Stomach smooth muscle (tissue), 2 donors: ENCODE measurements at regions not wholly inside any gene's neighbourhood (a gene's known extent, or its start where the extent isn't known, plus 50 kb on each side); places are given as distances from the start of the nearest gene placed in this dataset.

Experiments used
- H3K27ac ChIP-seq: one replicate; pipeline ENCODE4 v1.7.0; 2013; ENCODE audit warnings: mild to moderate bottlenecking, low read length, inconsistent platforms
- H3K27me3 ChIP-seq, 2 donors: one replicate each; pipeline ENCODE4 v1.7.0; 2013; ENCODE audit warnings: low read length in 2 of 2; ENCODE audit not compliant: insufficient read depth in 2 of 2, control insufficient read depth in 1 of 2
- H3K36me3 ChIP-seq, 2 donors: one replicate each; pipeline ENCODE4 v1.7.0; 2013; ENCODE audit warnings: low read length in 2 of 2; ENCODE audit not compliant: control insufficient read depth in 2 of 2, insufficient read depth in 2 of 2
- H3K4me1 ChIP-seq: one replicate; pipeline ENCODE4 v1.7.0; 2013; ENCODE audit warnings: low read length; ENCODE audit not compliant: control insufficient read depth, insufficient read depth
- H3K4me3 ChIP-seq, 2 donors: one replicate each; pipeline ENCODE4 v1.7.0; 2013; ENCODE audit warnings: low read length in 2 of 2
- H3K9ac ChIP-seq, 2 donors: one replicate each; pipeline ENCODE4 v1.7.0; 2013; ENCODE audit warnings: low read length in 2 of 2, mild to moderate bottlenecking in 1 of 2
- H3K9me3 ChIP-seq, 2 donors: one replicate each; pipeline ENCODE4 v1.7.0; 2013; ENCODE audit warnings: low read length in 2 of 2; ENCODE audit not compliant: control insufficient read depth in 2 of 2
- donor health status: healthy.
- donor health status: Pancreatic carcinoma.

DNA sequence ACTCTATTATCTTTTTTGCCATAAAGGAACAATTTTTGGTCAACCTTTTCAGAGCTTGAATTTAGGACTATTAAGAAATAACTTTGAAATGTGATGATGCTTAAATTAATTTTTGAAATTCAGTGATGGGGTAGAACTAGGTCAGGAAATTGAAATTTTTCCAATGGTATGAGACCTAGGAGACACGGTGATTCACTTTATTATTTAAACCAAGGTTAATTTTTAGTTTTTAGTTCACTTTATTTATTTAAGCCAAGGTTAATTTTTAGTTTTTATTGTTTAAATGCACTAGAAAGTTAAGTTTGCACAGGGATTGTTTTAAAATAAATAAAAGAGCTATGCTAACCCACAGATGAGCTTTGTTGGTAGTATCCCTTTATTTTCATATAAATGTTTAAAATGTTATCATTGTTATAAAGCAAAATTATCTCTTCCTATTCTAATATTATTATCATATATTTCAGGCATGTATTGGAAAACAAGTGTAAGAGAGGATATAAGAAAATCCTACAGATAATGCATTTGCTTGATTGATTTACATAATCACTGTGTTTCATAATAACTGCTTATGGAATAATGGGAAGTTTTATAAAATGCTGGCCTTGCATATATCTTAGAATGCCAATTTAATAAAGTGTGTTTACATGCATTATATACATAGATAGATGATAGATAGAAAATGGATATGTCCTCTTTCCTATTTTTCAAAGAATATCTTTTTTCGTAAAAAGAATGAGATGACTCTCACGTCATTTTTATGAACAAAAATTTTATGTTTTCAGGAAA is 163.6 kb downstream of the HGF start:
- H3K4me1 ChIP-seq: no peaks in the 10 kb centered on the region
- no peak overlapping the region for H3K4me3 ChIP-seq
- no peak overlapping the region for H3K27ac ChIP-seq
- H3K27me3 ChIP-seq: no peaks in the 10 kb centered on the region
- H3K9ac ChIP-seq: no peak overlapping the region
- no peaks in the 10 kb centered on the region for H3K9me3 ChIP-seq
- no peaks in the 10 kb centered on the region for H3K36me3 ChIP-seq

- Histone ChIP-seq H3K9ac (no peak overlapping the region), H3K36me3 (no peaks in the 10 kb centered on the region), H3K9me3 (no peaks in the 10 kb centered on the region), H3K27ac (no peak overlapping the region), H3K27me3 (no peaks in the 10 kb centered on the region), H3K4me1 (no peaks in the 10 kb centered on the region), H3K4me3 (no peak overlapping the region)
These were observed 164.4 kb downstream of the HGF start for GRCh38 chr7:81605493-81605892.

DNA sequence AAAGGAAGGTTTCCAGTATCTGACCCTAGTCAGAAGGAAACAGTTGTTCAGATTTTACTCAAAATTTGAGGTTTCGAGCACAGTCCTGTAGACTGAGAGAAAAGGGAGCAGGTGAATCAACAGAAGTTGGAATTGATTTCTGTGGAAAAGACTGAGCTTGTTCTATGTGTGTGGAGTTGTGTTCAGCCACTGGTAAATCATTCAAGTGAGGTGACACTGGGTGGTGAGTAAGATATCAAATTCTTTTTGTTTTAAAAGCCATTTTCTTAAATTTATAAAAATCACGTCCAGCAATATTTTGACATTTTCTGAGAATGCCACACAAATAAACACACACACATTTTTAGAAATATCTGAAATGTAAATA is 165.1 kb downstream of the HGF start:
- Histone ChIP-seq H3K4me3 (no peak overlapping the region), H3K4me1 (no peaks in the 10 kb centered on the region), H3K36me3 (no peaks in the 10 kb centered on the region), H3K27ac (no peak overlapping the region), H3K9me3 (no peaks in the 10 kb centered on the region), H3K27me3 (no peaks in the 10 kb centered on the region), H3K9ac (no peak overlapping the region)

GRCh38 chr7:81604075-81604807 is 165.6 kb downstream of the HGF start:
- Histone ChIP-seq H3K36me3 (no peaks in the 10 kb centered on the region), H3K4me3 (no peak overlapping the region), H3K9me3 (no peaks in the 10 kb centered on the region), H3K27ac (no peak overlapping the region), H3K4me1 (no peaks in the 10 kb centered on the region), H3K9ac (no peak overlapping the region), H3K27me3 (no peaks in the 10 kb centered on the region)

DNA sequence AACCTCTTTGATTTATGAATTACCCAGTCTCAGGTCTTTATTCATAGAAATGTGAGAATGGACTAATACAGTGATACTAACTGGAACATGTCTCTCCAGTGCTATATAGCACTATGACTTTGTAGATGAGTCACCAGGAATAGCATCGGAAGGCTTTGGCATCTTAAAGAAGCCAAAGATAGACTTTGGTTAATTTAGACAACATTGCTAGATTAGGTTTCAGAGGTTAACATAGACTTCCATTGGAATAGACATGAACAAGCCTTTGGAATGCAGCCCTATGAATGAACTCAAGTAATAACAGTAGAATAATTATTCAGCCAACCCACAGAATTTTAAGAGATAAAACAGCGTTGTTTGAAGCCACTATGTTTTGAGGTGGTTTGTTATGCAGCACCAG is 169.2 kb downstream of the HGF start:
- no peaks in the 10 kb centered on the region for H3K27me3 ChIP-seq
- H3K27ac ChIP-seq: no peak overlapping the region
- H3K4me1 ChIP-seq: no peaks in the 10 kb centered on the region
- no peak overlapping the region for H3K9ac ChIP-seq
- H3K4me3 ChIP-seq: no peak overlapping the region
- H3K9me3 ChIP-seq: no peaks in the 10 kb centered on the region
- H3K36me3 ChIP-seq: no peaks in the 10 kb centered on the region

DNA sequence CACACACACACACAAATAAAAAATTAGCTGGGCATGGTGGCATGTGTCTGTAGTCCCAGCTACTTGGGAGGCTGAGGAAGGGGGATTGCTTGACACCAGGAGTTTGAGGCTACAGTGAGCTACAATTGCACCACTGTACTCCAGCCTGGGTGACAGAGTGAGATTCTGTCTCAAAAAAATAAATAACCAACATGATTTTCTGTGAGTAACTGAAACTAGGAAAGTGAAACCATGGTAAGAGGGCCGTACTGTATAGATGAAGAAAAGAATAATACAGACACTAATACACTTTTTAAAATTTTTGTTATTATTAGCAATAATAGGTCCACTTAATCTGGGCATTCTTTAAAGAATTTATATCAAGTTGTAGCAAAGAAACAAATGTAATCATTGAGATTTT is 170.9 kb downstream of the HGF start:
- Histone ChIP-seq H3K4me1 (no peaks in the 10 kb centered on the region), H3K27me3 (no peaks in the 10 kb centered on the region)

GRCh38 chr7:81594767-81595166 is 175.1 kb downstream of the HGF start:
- H3K36me3 ChIP-seq: no peaks in the 10 kb centered on the region
- no peaks in the 10 kb centered on the region for H3K27me3 ChIP-seq
- no peak overlapping the region for H3K27ac ChIP-seq
- H3K4me1 ChIP-seq: no peaks in the 10 kb centered on the region
- H3K9ac ChIP-seq: no peak overlapping the region
- H3K4me3 ChIP-seq: no peak overlapping the region
- H3K9me3 ChIP-seq: no peaks in the 10 kb centered on the region

More for the DNA sequence above, 170.9 kb downstream of the HGF start:
- H3K4me3 ChIP-seq: no peak overlapping the region
- no peak overlapping the region for H3K9ac ChIP-seq
- H3K9me3 ChIP-seq: no peaks in the 10 kb centered on the region
- H3K36me3 ChIP-seq: no peaks in the 10 kb centered on the region
- no peak overlapping the region for H3K27ac ChIP-seq

GRCh38 chr7:81590131-81590530 is 179.7 kb downstream of the HGF start:
- H3K27ac ChIP-seq: no peak overlapping the region
- H3K27me3 ChIP-seq: no peaks in the 10 kb centered on the region
- no peaks in the 10 kb centered on the region for H3K9me3 ChIP-seq
- no peaks in the 10 kb centered on the region for H3K4me1 ChIP-seq
- no peaks in the 10 kb centered on the region for H3K36me3 ChIP-seq
- no peak overlapping the region for H3K4me3 ChIP-seq
- H3K9ac ChIP-seq: no peak overlapping the region

- Histone ChIP-seq H3K36me3 (no peaks in the 10 kb centered on the region), H3K27ac (no peak overlapping the region), H3K9ac (no peak overlapping the region), H3K27me3 (no peaks in the 10 kb centered on the region), H3K9me3 (no peaks in the 10 kb centered on the region), H3K4me1 (no peaks in the 10 kb centered on the region), H3K4me3 (no peak overlapping the region)
These were observed 185.2 kb downstream of the HGF start for GRCh38 chr7:81584667-81585066.

GRCh38 chr7:81583882-81584533 is 185.8 kb downstream of the HGF start:
- H3K36me3 ChIP-seq: no peaks in the 10 kb centered on the region
- H3K27me3 ChIP-seq: no peaks in the 10 kb centered on the region
- H3K4me1 ChIP-seq: no peaks in the 10 kb centered on the region
- no peak overlapping the region for H3K27ac ChIP-seq
- H3K9ac ChIP-seq: no peak overlapping the region
- H3K4me3 ChIP-seq: no peak overlapping the region
- no peaks in the 10 kb centered on the region for H3K9me3 ChIP-seq

- Histone ChIP-seq H3K27me3 (no peaks in the 10 kb centered on the region), H3K4me3 (no peak overlapping the region), H3K9ac (no peak overlapping the region), H3K9me3 (no peaks in the 10 kb centered on the region), H3K27ac (no peak overlapping the region), H3K36me3 (no peaks in the 10 kb centered on the region), H3K4me1 (no peaks in the 10 kb centered on the region)
These were observed 186.8 kb downstream of the HGF start for GRCh38 chr7:81583090-81583489.
